ENCODE measurements at regions not wholly inside any gene's neighbourhood (a gene's known extent, or its start where the extent isn't known, plus 50 kb on each side); places are given as distances from the start of the nearest gene placed in this dataset.

- H3K4me1 ChIP-seq (ENCODE audit: control insufficient read depth, insufficient read depth, low read length) = no peaks in the 10 kb centered on the region
- DNase-seq (peak in 1 of 2 donors; percentile 61), ATAC-seq (peak in 2 of 3 donors; percentile 21 to 35)
- Mint-ChIP-seq H3K9me3 (peaks cover 0 to 3% of the 10 kb centered on the region in 2 donors), H3K27ac (no peak overlapping the region), H3K4me3 (no peak overlapping the region), H3K36me3 (no peaks in the 10 kb centered on the region), H3K4me1 (no peaks in the 10 kb centered on the region), H3K27me3 (ENCODE audit: low read depth in 2 of 2) (peaks cover 6 to 10% of the 10 kb centered on the region in 2 donors)
- intact Hi-C loops (cut with micrococcal nuclease) = no loop called here
- no peak overlapping the region for H3K27ac ChIP-seq (ENCODE audit: low read length)
- 41% methylated on average over 10 of the region's 10 CpGs for WGBS (ENCODE audit: insufficient coverage)
- H3K36me3 ChIP-seq (ENCODE audit: control insufficient read depth, insufficient read depth, low read length) = no peaks in the 10 kb centered on the region
- TF ChIP-seq CTCF (IDR thresholded peaks at IDR 0.05) = no peak
- no peak overlapping the region for H3K4me3 ChIP-seq (ENCODE audit: low read length)
- no peaks in the 10 kb centered on the region for H3K27me3 ChIP-seq (ENCODE audit: control insufficient read depth, insufficient read depth, low read length)
- no peaks in the 10 kb centered on the region for H3K9me3 ChIP-seq (ENCODE audit: control insufficient read depth, insufficient read depth, low read length)
Observed at GRCh38 chr20:21615617-21616080, 89.8 kb upstream of the PAX1 start.

GRCh38 chr20:21614980-21615379 lies 90.5 kb upstream of the PAX1 start:
- intact Hi-C loops (cut with micrococcal nuclease) = no loop called here
- H3K27ac ChIP-seq (ENCODE audit: low read length) = no peak overlapping the region
- no peak overlapping the region for H3K4me3 Mint-ChIP-seq
- ATAC-seq (no peak), DNase-seq (no peak)
- H3K27me3 Mint-ChIP-seq (ENCODE audit: low read depth in 2 of 2) = peaks cover 3 to 5% of the 10 kb centered on the region in 2 donors
- H3K9me3 Mint-ChIP-seq = peaks cover 0 to 3% of the 10 kb centered on the region in 2 donors
- H3K36me3 Mint-ChIP-seq = no peaks in the 10 kb centered on the region
- H3K27ac Mint-ChIP-seq = no peak overlapping the region
- H3K9me3 ChIP-seq (ENCODE audit: control insufficient read depth, insufficient read depth, low read length) = no peaks in the 10 kb centered on the region
- no peaks in the 10 kb centered on the region for H3K27me3 ChIP-seq (ENCODE audit: control insufficient read depth, insufficient read depth, low read length)
- no peak for TF ChIP-seq CTCF (IDR thresholded peaks at IDR 0.05)
- 61% methylated on average over 4 of the region's 6 CpGs for WGBS (ENCODE audit: insufficient coverage)
- H3K4me1 Mint-ChIP-seq = no peaks in the 10 kb centered on the region
- no peaks in the 10 kb centered on the region for H3K4me1 ChIP-seq (ENCODE audit: control insufficient read depth, insufficient read depth, low read length)
- no peaks in the 10 kb centered on the region for H3K36me3 ChIP-seq (ENCODE audit: control insufficient read depth, insufficient read depth, low read length)
- H3K4me3 ChIP-seq (ENCODE audit: low read length) = no peak overlapping the region

- Mint-ChIP-seq H3K27me3 (ENCODE audit: low read depth in 2 of 2) (peaks cover 0 to 5% of the 10 kb centered on the region in 2 donors), H3K4me3 (no peak overlapping the region), H3K4me1 (no peaks in the 10 kb centered on the region), H3K36me3 (no peaks in the 10 kb centered on the region), H3K27ac (no peak overlapping the region), H3K9me3 (peaks cover 0 to 4% of the 10 kb centered on the region in 2 donors)
- H3K4me3 ChIP-seq (ENCODE audit: low read length) = no peak overlapping the region
- ATAC-seq (no peak), DNase-seq (no peak)
- no peaks in the 10 kb centered on the region for H3K9me3 ChIP-seq (ENCODE audit: control insufficient read depth, insufficient read depth, low read length)
- no peaks in the 10 kb centered on the region for H3K36me3 ChIP-seq (ENCODE audit: control insufficient read depth, insufficient read depth, low read length)
- 58% methylated on average over 4 of the region's 6 CpGs for WGBS (ENCODE audit: insufficient coverage)
- no peaks in the 10 kb centered on the region for H3K4me1 ChIP-seq (ENCODE audit: control insufficient read depth, insufficient read depth, low read length)
- no peak for TF ChIP-seq CTCF (IDR thresholded peaks at IDR 0.05)
- no peak overlapping the region for H3K27ac ChIP-seq (ENCODE audit: low read length)
- intact Hi-C loops (cut with micrococcal nuclease) = no loop called here
- no peaks in the 10 kb centered on the region for H3K27me3 ChIP-seq (ENCODE audit: control insufficient read depth, insufficient read depth, low read length)
Observed at GRCh38 chr20:21613512-21613911, 92.0 kb upstream of the PAX1 start.

GRCh38 chr20:21609981-21610380 lies 95.5 kb upstream of the PAX1 start:
- Histone ChIP-seq H3K9me3 (ENCODE audit: control insufficient read depth, insufficient read depth, low read length) (no peaks in the 10 kb centered on the region), H3K36me3 (ENCODE audit: control insufficient read depth, insufficient read depth, low read length) (no peaks in the 10 kb centered on the region), H3K27me3 (ENCODE audit: control insufficient read depth, insufficient read depth, low read length) (no peaks in the 10 kb centered on the region), H3K4me3 (ENCODE audit: low read length) (no peak overlapping the region), H3K27ac (ENCODE audit: low read length) (no peak overlapping the region), H3K4me1 (ENCODE audit: control insufficient read depth, insufficient read depth, low read length) (no peaks in the 10 kb centered on the region)
- intact Hi-C loops (cut with micrococcal nuclease) = no loop called here
- Mint-ChIP-seq H3K27ac (no peak overlapping the region), H3K9me3 (peaks cover 0 to 8% of the 10 kb centered on the region in 2 donors), H3K36me3 (no peaks in the 10 kb centered on the region), H3K27me3 (ENCODE audit: low read depth in 2 of 2) (peaks cover 5 to 6% of the 10 kb centered on the region in 2 donors), H3K4me3 (no peak overlapping the region), H3K4me1 (no peaks in the 10 kb centered on the region)
- no peak for TF ChIP-seq CTCF (IDR thresholded peaks at IDR 0.05)
- no peak for DNase-seq
- WGBS (ENCODE audit: insufficient coverage) = 92% methylated on average over 1 of the region's 1 CpG
- ATAC-seq = no peak
